ENCODE measurements at regions not wholly inside any gene's neighbourhood (a gene's known extent, or its start where the extent isn't known, plus 50 kb on each side); places are given as distances from the start of the nearest gene placed in this dataset.

DNA sequence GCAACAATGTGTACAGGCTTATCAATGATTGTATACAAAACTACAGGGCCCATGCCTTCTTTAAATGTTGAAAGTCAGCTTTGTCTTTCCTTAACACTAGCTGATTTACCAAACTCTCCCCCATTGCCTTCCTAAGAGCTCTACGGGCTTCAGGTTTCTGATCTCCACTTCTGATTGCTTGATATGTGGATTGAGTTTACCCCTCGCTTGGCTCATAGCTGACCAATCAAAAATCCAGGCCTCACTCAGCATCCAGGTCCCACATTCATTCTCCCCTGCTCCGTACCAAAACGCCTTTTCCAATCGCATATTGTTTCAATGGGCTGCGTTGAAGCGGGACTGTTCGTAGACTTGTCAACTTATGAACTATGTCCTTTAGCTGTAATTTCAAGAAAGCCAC lies 195.1 kb upstream of the TOX3 start:
- TF ChIP-seq KLF1 (tag by site-specific recombination; IDR thresholded peaks at IDR 0.05) = no peak
- TF ChIP-seq GLI4 (tag by site-specific recombination; IDR thresholded peaks at IDR 0.05) = no peak
- no peak for TF ChIP-seq ZNF366 (tag by site-specific recombination; conservative IDR thresholded peaks at IDR 0.05)
- no peak for TF ChIP-seq ZNF155 (tag by site-specific recombination; IDR thresholded peaks at IDR 0.05)
- no peak for TF ChIP-seq ZNF24 (tag by site-specific recombination; IDR thresholded peaks at IDR 0.05)
- TF ChIP-seq ZNF341 (tag by site-specific recombination; IDR thresholded peaks at IDR 0.05; ENCODE audit: low read depth) = no peak
- no peak for TF ChIP-seq ZNF514 (tag by site-specific recombination; IDR thresholded peaks at IDR 0.05)
- no peak for TF ChIP-seq ZBTB21 (tag by site-specific recombination; IDR thresholded peaks at IDR 0.05)
- TF ChIP-seq, protein P1, sequence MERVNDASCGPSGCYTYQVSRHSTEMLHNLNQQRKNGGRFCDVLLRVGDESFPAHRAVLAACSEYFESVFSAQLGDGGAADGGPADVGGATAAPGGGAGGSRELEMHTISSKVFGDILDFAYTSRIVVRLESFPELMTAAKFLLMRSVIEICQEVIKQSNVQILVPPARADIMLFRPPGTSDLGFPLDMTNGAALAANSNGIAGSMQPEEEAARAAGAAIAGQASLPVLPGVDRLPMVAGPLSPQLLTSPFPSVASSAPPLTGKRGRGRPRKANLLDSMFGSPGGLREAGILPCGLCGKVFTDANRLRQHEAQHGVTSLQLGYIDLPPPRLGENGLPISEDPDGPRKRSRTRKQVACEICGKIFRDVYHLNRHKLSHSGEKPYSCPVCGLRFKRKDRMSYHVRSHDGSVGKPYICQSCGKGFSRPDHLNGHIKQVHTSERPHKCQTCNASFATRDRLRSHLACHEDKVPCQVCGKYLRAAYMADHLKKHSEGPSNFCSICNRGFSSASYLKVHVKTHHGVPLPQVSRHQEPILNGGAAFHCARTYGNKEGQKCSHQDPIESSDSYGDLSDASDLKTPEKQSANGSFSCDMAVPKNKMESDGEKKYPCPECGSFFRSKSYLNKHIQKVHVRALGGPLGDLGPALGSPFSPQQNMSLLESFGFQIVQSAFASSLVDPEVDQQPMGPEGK (tag by site-specific recombination; IDR thresholded peaks at IDR 0.05) = no peak
- TF ChIP-seq, protein P2, sequence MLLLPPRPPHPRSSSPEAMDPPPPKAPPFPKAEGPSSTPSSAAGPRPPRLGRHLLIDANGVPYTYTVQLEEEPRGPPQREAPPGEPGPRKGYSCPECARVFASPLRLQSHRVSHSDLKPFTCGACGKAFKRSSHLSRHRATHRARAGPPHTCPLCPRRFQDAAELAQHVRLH (tag by site-specific recombination; IDR thresholded peaks at IDR 0.05) = no peak
- no peak for TF ChIP-seq ZNF138 (tag by site-specific recombination; IDR thresholded peaks at IDR 0.05; ENCODE audit: borderline replicate concordance)
- no peak for TF ChIP-seq ZNF311 (tag by site-specific recombination; IDR thresholded peaks at IDR 0.05; ENCODE audit: borderline replicate concordance)
- no peak for TF ChIP-seq ZEB2 (tag by site-specific recombination; IDR thresholded peaks at IDR 0.05)
- no peak for TF ChIP-seq ZNF423 (tag by site-specific recombination; IDR thresholded peaks at IDR 0.05)
- no peak for TF ChIP-seq ZNF561 (tag by site-specific recombination; IDR thresholded peaks at IDR 0.05; ENCODE audit: borderline replicate concordance)
- no peak for TF ChIP-seq ZNF404 (tag by site-specific recombination; IDR thresholded peaks at IDR 0.05)
- no peak for TF ChIP-seq ZNF768 (tag by site-specific recombination; IDR thresholded peaks at IDR 0.05)
- no peak for TF ChIP-seq ZNF473 (tag by site-specific recombination; IDR thresholded peaks at IDR 0.05)
- TF ChIP-seq ZNF140 (tag by site-specific recombination; IDR thresholded peaks at IDR 0.05) = no peak
- Histone ChIP-seq H3K4me1 (ENCODE audit: control insufficient read depth, insufficient read depth, low read length) (no peaks in the 10 kb centered on the region), H3K36me3 (ENCODE audit: control insufficient read depth in 2 of 2, insufficient read depth in 1 of 2, low read length in 2 of 2) (no peaks in the 10 kb centered on the region), H3K27ac (ENCODE audit: extremely low read depth, low read depth, low read length) (no peak overlapping the region), H3K4me3 (ENCODE audit: low read depth, low read length) (no peak overlapping the region), H3K9me3 (ENCODE audit: control insufficient read depth, insufficient read depth, low read depth, low read length) (no peaks in the 10 kb centered on the region)
- ChIA-PET CTCF (no interaction called here), POLR2A (no interaction called here)

DNA sequence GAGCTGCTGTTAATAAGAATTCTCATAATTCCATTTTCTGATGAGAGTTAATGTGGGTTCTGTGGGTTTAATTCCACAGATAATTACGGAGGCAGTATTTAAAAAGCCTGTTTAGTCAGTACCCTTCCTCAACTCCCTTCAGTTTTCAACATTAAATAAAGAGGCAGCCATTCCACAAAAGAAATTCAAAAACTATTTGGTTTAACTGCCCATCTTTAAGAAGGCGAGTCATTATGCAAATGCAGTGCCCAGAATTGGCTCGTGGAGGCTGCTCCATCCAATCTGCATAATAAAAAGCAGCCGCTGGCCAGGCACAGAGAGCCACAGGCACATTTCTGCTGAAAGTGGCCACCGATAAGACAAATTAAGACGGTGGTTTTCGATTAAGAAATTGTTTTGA lies 194.4 kb upstream of the TOX3 start:
- H3K4me1 ChIP-seq (ENCODE audit: control insufficient read depth, insufficient read depth, low read length) = no peaks in the 10 kb centered on the region
- H3K27ac ChIP-seq (ENCODE audit: extremely low read depth, low read depth, low read length) = no peak overlapping the region
- no peaks in the 10 kb centered on the region for H3K9me3 ChIP-seq (ENCODE audit: control insufficient read depth, insufficient read depth, low read depth, low read length)
- H3K36me3 ChIP-seq (ENCODE audit: control insufficient read depth in 2 of 2, insufficient read depth in 1 of 2, low read length in 2 of 2) = no peaks in the 10 kb centered on the region
- ChIA-PET CTCF (no interaction called here), POLR2A (no interaction called here)
- H3K4me3 ChIP-seq (ENCODE audit: low read depth, low read length) = no peak overlapping the region
- no peak for TF ChIP-seq SP7 (tag by site-specific recombination; IDR thresholded peaks at IDR 0.05)
- TF ChIP-seq, protein P3, sequence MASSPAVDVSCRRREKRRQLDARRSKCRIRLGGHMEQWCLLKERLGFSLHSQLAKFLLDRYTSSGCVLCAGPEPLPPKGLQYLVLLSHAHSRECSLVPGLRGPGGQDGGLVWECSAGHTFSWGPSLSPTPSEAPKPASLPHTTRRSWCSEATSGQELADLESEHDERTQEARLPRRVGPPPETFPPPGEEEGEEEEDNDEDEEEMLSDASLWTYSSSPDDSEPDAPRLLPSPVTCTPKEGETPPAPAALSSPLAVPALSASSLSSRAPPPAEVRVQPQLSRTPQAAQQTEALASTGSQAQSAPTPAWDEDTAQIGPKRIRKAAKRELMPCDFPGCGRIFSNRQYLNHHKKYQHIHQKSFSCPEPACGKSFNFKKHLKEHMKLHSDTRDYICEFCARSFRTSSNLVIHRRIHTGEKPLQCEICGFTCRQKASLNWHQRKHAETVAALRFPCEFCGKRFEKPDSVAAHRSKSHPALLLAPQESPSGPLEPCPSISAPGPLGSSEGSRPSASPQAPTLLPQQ (tag by site-specific recombination; IDR thresholded peaks at IDR 0.05) = no peak
- TF ChIP-seq, protein P4, sequence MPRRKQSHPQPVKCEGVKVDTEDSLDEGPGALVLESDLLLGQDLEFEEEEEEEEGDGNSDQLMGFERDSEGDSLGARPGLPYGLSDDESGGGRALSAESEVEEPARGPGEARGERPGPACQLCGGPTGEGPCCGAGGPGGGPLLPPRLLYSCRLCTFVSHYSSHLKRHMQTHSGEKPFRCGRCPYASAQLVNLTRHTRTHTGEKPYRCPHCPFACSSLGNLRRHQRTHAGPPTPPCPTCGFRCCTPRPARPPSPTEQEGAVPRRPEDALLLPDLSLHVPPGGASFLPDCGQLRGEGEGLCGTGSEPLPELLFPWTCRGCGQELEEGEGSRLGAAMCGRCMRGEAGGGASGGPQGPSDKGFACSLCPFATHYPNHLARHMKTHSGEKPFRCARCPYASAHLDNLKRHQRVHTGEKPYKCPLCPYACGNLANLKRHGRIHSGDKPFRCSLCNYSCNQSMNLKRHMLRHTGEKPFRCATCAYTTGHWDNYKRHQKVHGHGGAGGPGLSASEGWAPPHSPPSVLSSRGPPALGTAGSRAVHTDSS (tag by site-specific recombination; IDR thresholded peaks at IDR 0.05) = no peak
- TF ChIP-seq MEIS1 (CRISPR knock-in tag; IDR thresholded peaks at IDR 0.05; ENCODE audit: borderline replicate concordance) = no peak
- TF ChIP-seq, protein P5, sequence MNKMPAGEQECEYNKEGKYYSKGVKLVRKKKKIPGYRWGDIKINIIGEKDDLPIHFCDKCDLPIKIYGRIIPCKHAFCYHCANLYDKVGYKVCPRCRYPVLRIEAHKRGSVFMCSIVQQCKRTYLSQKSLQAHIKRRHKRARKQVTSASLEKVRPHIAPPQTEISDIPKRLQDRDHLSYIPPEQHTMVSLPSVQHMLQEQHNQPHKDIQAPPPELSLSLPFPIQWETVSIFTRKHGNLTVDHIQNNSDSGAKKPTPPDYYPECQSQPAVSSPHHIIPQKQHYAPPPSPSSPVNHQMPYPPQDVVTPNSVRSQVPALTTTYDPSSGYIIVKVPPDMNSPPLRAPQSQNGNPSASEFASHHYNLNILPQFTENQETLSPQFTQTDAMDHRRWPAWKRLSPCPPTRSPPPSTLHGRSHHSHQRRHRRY (tag by site-specific recombination; IDR thresholded peaks at IDR 0.05) = no peak
- TF ChIP-seq SP2 (tag by site-specific recombination; IDR thresholded peaks at IDR 0.05) = no peak
- TF ChIP-seq, protein P6, sequence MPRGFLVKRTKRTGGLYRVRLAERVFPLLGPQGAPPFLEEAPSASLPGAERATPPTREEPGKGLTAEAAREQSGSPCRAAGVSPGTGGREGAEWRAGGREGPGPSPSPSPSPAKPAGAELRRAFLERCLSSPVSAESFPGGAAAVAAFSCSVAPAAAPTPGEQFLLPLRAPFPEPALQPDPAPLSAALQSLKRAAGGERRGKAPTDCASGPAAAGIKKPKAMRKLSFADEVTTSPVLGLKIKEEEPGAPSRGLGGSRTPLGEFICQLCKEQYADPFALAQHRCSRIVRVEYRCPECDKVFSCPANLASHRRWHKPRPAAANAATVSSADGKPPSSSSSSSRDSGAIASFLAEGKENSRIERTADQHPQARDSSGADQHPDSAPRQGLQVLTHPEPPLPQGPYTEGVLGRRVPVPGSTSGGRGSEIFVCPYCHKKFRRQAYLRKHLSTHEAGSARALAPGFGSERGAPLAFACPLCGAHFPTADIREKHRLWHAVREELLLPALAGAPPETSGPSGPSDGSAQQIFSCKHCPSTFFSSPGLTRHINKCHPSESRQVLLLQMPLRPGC (tag by site-specific recombination; IDR thresholded peaks at IDR 0.05) = no peak
- TF ChIP-seq, protein P7, sequence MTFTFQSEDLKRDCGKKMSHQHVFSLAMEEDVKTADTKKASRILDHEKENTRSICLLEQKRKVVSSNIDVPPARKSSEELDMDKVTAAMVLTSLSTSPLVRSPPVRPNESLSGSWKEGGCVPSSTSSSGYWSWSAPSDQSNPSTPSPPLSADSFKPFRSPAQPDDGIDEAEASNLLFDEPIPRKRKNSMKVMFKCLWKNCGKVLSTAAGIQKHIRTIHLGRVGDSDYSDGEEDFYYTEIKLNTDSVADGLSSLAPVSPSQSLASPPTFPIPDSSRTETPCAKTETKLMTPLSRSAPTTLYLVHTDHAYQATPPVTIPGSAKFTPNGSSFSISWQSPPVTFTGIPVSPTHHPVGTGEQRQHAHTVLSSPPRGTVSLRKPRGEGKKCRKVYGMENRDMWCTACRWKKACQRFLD (tag by site-specific recombination; IDR thresholded peaks at IDR 0.05) = no peak
- no peak for TF ChIP-seq ZNF366 (tag by site-specific recombination; conservative IDR thresholded peaks at IDR 0.05)
- TF ChIP-seq ZNF776 (tag by site-specific recombination; IDR thresholded peaks at IDR 0.05; ENCODE audit: borderline replicate concordance) = no peak
- no peak for TF ChIP-seq GLIS2 (tag by site-specific recombination; IDR thresholded peaks at IDR 0.05)

Data from HEK293 (cell line).